T-helper 1 cell (primary cell): ENCODE measurements at regions not wholly inside any gene's neighbourhood (a gene's known extent, or its start where the extent isn't known, plus 50 kb on each side); places are given as distances from the start of the nearest gene placed in this dataset.
A peak's percentile ranks its signal among the peaks of the same experiment; 100 is the strongest.
"Not testable (repeated sequence)": the region's sequence is repeated elsewhere in the genome, so short reads cannot be mapped to it uniquely, and the experiment has no call there.

Experiments
- DNase-seq, 5 donors: peaks; one replicate each; pipeline ENCODE4 v3.0.0-alpha.2; 2012 to 2020

- DNase-seq: not testable (repeated sequence)
Measured at GRCh38 chr7:153409567-153410342, 642.4 kb upstream of the DPP6 start.

GRCh38 chr7:153410997-153411642, 641.1 kb upstream of the DPP6 start:
- DNase-seq: not testable (repeated sequence)

GRCh38 chr7:153412114-153412823, 639.9 kb upstream of the DPP6 start:
- DNase-seq: not testable (repeated sequence)

- DNase-seq: not testable (repeated sequence)
Measured at GRCh38 chr7:153412824-153413198, 639.4 kb upstream of the DPP6 start.

- DNase-seq: no peak
Measured at GRCh38 chr7:153413199-153413539, 639.0 kb upstream of the DPP6 start.

GRCh38 chr7:153413540-153414287, 638.5 kb upstream of the DPP6 start:
- DNase-seq: no peak

GRCh38 chr7:153414288-153414629, 637.9 kb upstream of the DPP6 start:
- DNase-seq: no peak

- no peak for DNase-seq
Measured at GRCh38 chr7:153415632-153416031, 636.6 kb upstream of the DPP6 start.

- DNase-seq: peak in 1 of 5 donors; percentile 4
Measured at GRCh38 chr7:153422291-153423209, 629.6 kb upstream of the DPP6 start.

- no peak for DNase-seq
Measured at GRCh38 chr7:153423210-153423590, 629.0 kb upstream of the DPP6 start.

- no peak for DNase-seq
Measured at GRCh38 chr7:153430931-153431330, 621.3 kb upstream of the DPP6 start.

GRCh38 chr7:153432063-153432462, 620.1 kb upstream of the DPP6 start:
- DNase-seq: no peak

GRCh38 chr7:153433223-153433622, 619.0 kb upstream of the DPP6 start:
- no peak for DNase-seq

- DNase-seq: no peak
Measured at GRCh38 chr7:153440715-153441114, 611.5 kb upstream of the DPP6 start.

GRCh38 chr7:153443032-153443701, 609.0 kb upstream of the DPP6 start:
- DNase-seq: no peak

- no peak for DNase-seq
Measured at GRCh38 chr7:153444641-153445040, 607.6 kb upstream of the DPP6 start.

GRCh38 chr7:153445641-153446040, 606.6 kb upstream of the DPP6 start:
- no peak for DNase-seq

- DNase-seq: no peak
Measured at GRCh38 chr7:153446490-153446889, 605.7 kb upstream of the DPP6 start.

- no peak for DNase-seq
Measured at GRCh38 chr7:153447011-153447410, 605.2 kb upstream of the DPP6 start.

GRCh38 chr7:153452661-153453060, 599.5 kb upstream of the DPP6 start:
- no peak for DNase-seq

- DNase-seq: no peak
Measured at GRCh38 chr7:153454306-153454705, 597.9 kb upstream of the DPP6 start.

GRCh38 chr7:153457746-153458145, 594.5 kb upstream of the DPP6 start:
- no peak for DNase-seq
